H9 (cell line): ENCODE measurements at regions not wholly inside any gene's neighbourhood (a gene's known extent, or its start where the extent isn't known, plus 50 kb on each side); places are given as distances from the start of the nearest gene placed in this dataset.

Experiments used
- DNase-seq: peaks from one replicate; pipeline ENCODE4 v3.0.0-alpha.2; 2017
- H2AFZ ChIP-seq: one replicate; pipeline ENCODE4 v1.6.1; 2013; ENCODE audit warnings: mild to moderate bottlenecking, low read length, control low read depth, moderate library complexity
- H2AK5ac ChIP-seq: 2 replicates; pipeline ENCODE4 v1.6.1; 2013; ENCODE audit warnings: low read length, control low read depth, mixed read lengths; ENCODE audit not compliant: insufficient read length
- H2BK120ac ChIP-seq: one replicate; pipeline ENCODE4 v1.6.1; 2013; ENCODE audit warnings: low read depth, mild to moderate bottlenecking, low read length, control low read depth, inconsistent platforms; ENCODE audit not compliant: poor library complexity, severe bottlenecking
- H2BK12ac ChIP-seq: 2 replicates; pipeline ENCODE4 v1.6.1; 2013; ENCODE audit warnings: low read length, control low read depth, mixed read lengths, low read depth; ENCODE audit not compliant: insufficient read length
- H2BK15ac ChIP-seq: 2 replicates; pipeline ENCODE4 v1.6.1; 2013; ENCODE audit warnings: low read depth, low read length, control low read depth
- H2BK20ac ChIP-seq: one replicate; pipeline ENCODE4 v1.6.1; 2013; ENCODE audit warnings: low read depth, mild to moderate bottlenecking, low read length, control low read depth, inconsistent platforms; ENCODE audit not compliant: poor library complexity, severe bottlenecking
- H2BK5ac ChIP-seq: 2 replicates; pipeline ENCODE4 v1.6.1; 2013; ENCODE audit warnings: low read length, control low read depth, mixed read lengths; ENCODE audit not compliant: insufficient read length
- H3K14ac ChIP-seq: 2 replicates; pipeline ENCODE4 v1.6.1; 2013; ENCODE audit warnings: low read length, control low read depth; ENCODE audit not compliant: insufficient read depth
- H3K18ac ChIP-seq: 2 replicates; pipeline ENCODE4 v1.6.1; 2013; ENCODE audit warnings: low read depth, mild to moderate bottlenecking, mixed read lengths, low read length, control low read depth; ENCODE audit not compliant: insufficient read length
- H3K23ac ChIP-seq: 2 replicates; pipeline ENCODE4 v1.6.1; 2013; ENCODE audit warnings: low read length, control low read depth, mixed read lengths, low read depth; ENCODE audit not compliant: insufficient read length
- H3K23me2 ChIP-seq: 2 replicates; pipeline ENCODE4 v1.6.1; 2013; ENCODE audit warnings: low read depth, mild to moderate bottlenecking, mixed read lengths, low read length, control low read depth; ENCODE audit not compliant: insufficient read length, poor library complexity, severe bottlenecking
- H3K27ac ChIP-seq: 2 replicates; pipeline ENCODE4 v1.5.1; 2013; ENCODE audit warnings: low read length, control low read depth, mixed read lengths, low read depth; ENCODE audit not compliant: insufficient read length
- H3K27me3 ChIP-seq: 2 replicates; pipeline ENCODE4 v1.6.1; 2013; ENCODE audit warnings: low read length, control low read depth, inconsistent platforms; ENCODE audit not compliant: insufficient read depth
- H3K4ac ChIP-seq: 2 replicates; pipeline ENCODE4 v1.6.1; 2013; ENCODE audit warnings: low read depth, mild to moderate bottlenecking, control low read depth, inconsistent platforms, low read length, moderate library complexity
- H3K4me1 ChIP-seq: 2 replicates; pipeline ENCODE4 v1.6.1; 2013; ENCODE audit warnings: low read length, control low read depth, inconsistent platforms; ENCODE audit not compliant: insufficient read depth
- H3K4me2 ChIP-seq: 2 replicates; pipeline ENCODE4 v1.6.1; 2013; ENCODE audit warnings: low read length, control low read depth, mixed read lengths; ENCODE audit not compliant: insufficient read length, insufficient read depth
- H3K56ac ChIP-seq: 2 replicates; pipeline ENCODE4 v1.6.1; 2013; ENCODE audit warnings: low read depth, mild to moderate bottlenecking, mixed read lengths, low read length, control low read depth; ENCODE audit not compliant: insufficient read length
- H3K79me1 ChIP-seq: 2 replicates; pipeline ENCODE4 v1.6.1; 2013; ENCODE audit warnings: low read depth, mild to moderate bottlenecking, moderate library complexity, low read length, control low read depth, inconsistent platforms; ENCODE audit not compliant: insufficient read depth, poor library complexity, severe bottlenecking
- H3K79me2 ChIP-seq: 2 replicates; pipeline ENCODE4 v1.6.1; 2013; ENCODE audit warnings: low read length, control low read depth, inconsistent platforms; ENCODE audit not compliant: insufficient read depth
- H3K9ac ChIP-seq: 2 replicates; pipeline ENCODE4 v1.6.1; 2013; ENCODE audit warnings: low read length, control low read depth, mixed read lengths; ENCODE audit not compliant: insufficient read length; ENCODE audit errors: extremely low read depth
- H3K9me3 ChIP-seq: one replicate; pipeline ENCODE4 v1.6.1; 2013; ENCODE audit warnings: low read depth, low read length, inconsistent platforms; ENCODE audit not compliant: control insufficient read depth
- H3T11ph ChIP-seq: one replicate; pipeline ENCODE4 v1.6.1; 2013; ENCODE audit warnings: mild to moderate bottlenecking, low read length, control low read depth, inconsistent platforms
- H4K20me1 ChIP-seq: one replicate; pipeline ENCODE4 v1.6.1; 2013; ENCODE audit not compliant: control insufficient read depth, insufficient read length, insufficient read depth
- H4K5ac ChIP-seq: 2 replicates; pipeline ENCODE4 v1.6.1; 2013; ENCODE audit warnings: low read depth, mild to moderate bottlenecking, mixed read lengths, low read length, control low read depth; ENCODE audit not compliant: insufficient read length
- H4K8ac ChIP-seq: replicated peaks from 2 replicates; pipeline ENCODE4 v1.6.1; 2013; ENCODE audit warnings: low read length, control low read depth, mixed read lengths, low read depth; ENCODE audit not compliant: insufficient read length
- H4K91ac ChIP-seq: 2 replicates; pipeline ENCODE4 v1.6.1; 2013; ENCODE audit warnings: low read depth, mild to moderate bottlenecking, moderate library complexity, mixed read lengths, low read length, control low read depth; ENCODE audit not compliant: insufficient read length
- H3K27ac Mint-ChIP-seq, 3 experiments: 2 replicates in 2 of 3; 3 replicates in 1 of 3; pipeline ENCODE4 v1.8.0; 2020 to 2021; ENCODE audit warnings: mixed read lengths in 3 of 3, mild to moderate bottlenecking in 1 of 3, moderate library complexity in 1 of 3
- H3K27me3 Mint-ChIP-seq: 2 replicates; pipeline ENCODE4 v1.8.0; 2021; ENCODE audit warnings: low read depth, mild to moderate bottlenecking, moderate library complexity, mixed read lengths
- H3K36me3 Mint-ChIP-seq, 3 experiments: 2 replicates in 2 of 3; 3 replicates in 1 of 3; pipeline ENCODE4 v1.8.0; 2020 to 2021; ENCODE audit warnings: low read depth in 3 of 3, mixed read lengths in 3 of 3; ENCODE audit not compliant: insufficient read depth in 1 of 3
- H3K4me1 Mint-ChIP-seq, 2 experiments: 2 replicates each; pipeline ENCODE4 v1.8.0; 2020; ENCODE audit warnings: mixed read lengths in 2 of 2
- H3K4me3 Mint-ChIP-seq, 2 experiments: 2 replicates in 1 of 2; 3 replicates in 1 of 2; pipeline ENCODE4 v1.8.0; 2020 to 2021; ENCODE audit warnings: mild to moderate bottlenecking in 2 of 2, mixed read lengths in 2 of 2, moderate library complexity in 1 of 2
- H3K9me3 Mint-ChIP-seq, 2 experiments: 2 replicates in 1 of 2; 3 replicates in 1 of 2; pipeline ENCODE4 v1.8.0; 2020; ENCODE audit warnings: mild to moderate bottlenecking in 2 of 2, mixed read lengths in 2 of 2, moderate library complexity in 1 of 2
- CTCF ChIP-seq: fragments of 200-600 bp; sonication (generic); conservative IDR thresholded peaks from 3 replicates; pipeline ENCODE4 v1.8.0; 2021; ENCODE audit warnings: antibody characterized with exemption, mild to moderate bottlenecking
- WGBS: extraction: QIAGEN DNeasy Blood & Tissue Kit; methylation state at CpG from one replicate; pipeline ENCODE4 v1.1.7; 2013; ENCODE audit warnings: missing lambda C conversion rate, low lambda C conversion rate, mixed read lengths; ENCODE audit not compliant: insufficient read length; ENCODE audit errors: extremely low coverage; 5-methylcytosine and 5-hydroxymethylcytosine counted together

- no peak overlapping the region for H2BK120ac ChIP-seq
- H4K20me1 ChIP-seq: no peaks in the 10 kb centered on the region
- H3K9me3 ChIP-seq: no peaks in the 10 kb centered on the region
- no peak for TF ChIP-seq CTCF
- peaks cover 3% of the 10 kb centered on the region for H3K23me2 ChIP-seq
- no peak overlapping the region for H3K4ac ChIP-seq
- H3K9ac ChIP-seq: no peak overlapping the region
- H3K79me1 ChIP-seq: no peaks in the 10 kb centered on the region
- no peak overlapping the region for H3T11ph ChIP-seq
- Mint-ChIP-seq H3K4me1 (no peaks in the 10 kb centered on the region), H3K27ac (no peak overlapping the region), H3K4me3 (no peak overlapping the region), H3K9me3 (peaks cover 0 to 3% of the 10 kb centered on the region in 2 experiments; a peak in 3 of 5 replicates), H3K27me3 (peaks cover 2% of the 10 kb centered on the region), H3K36me3 (peaks cover 0 to 4% (median 0%) of the 10 kb centered on the region in 3 experiments; a peak in 1 of 7 replicates)
- no peak overlapping the region for H3K14ac ChIP-seq
- H2BK20ac ChIP-seq: no peak overlapping the region
- no CpG with 5 or more reads among the region's 3 CpGs for WGBS
- no peak overlapping the region for H4K5ac ChIP-seq
- H2BK12ac ChIP-seq: no peak overlapping the region
- H2AFZ ChIP-seq: no peak overlapping the region
- no peak for DNase-seq
- no peak overlapping the region for H2AK5ac ChIP-seq
- H3K4me1 ChIP-seq: no peaks in the 10 kb centered on the region
- H4K91ac ChIP-seq: no peak overlapping the region
- no peak overlapping the region for H4K8ac ChIP-seq
- H3K23ac ChIP-seq: no peak overlapping the region
- no peaks in the 10 kb centered on the region for H3K79me2 ChIP-seq
- no peak overlapping the region for H2BK15ac ChIP-seq
- no peak overlapping the region for H3K56ac ChIP-seq
- no peak overlapping the region for H3K18ac ChIP-seq
- H2BK5ac ChIP-seq: no peak overlapping the region
- H3K4me2 ChIP-seq: no peak overlapping the region
- H3K27ac ChIP-seq: no peak overlapping the region
- H3K27me3 ChIP-seq: no peaks in the 10 kb centered on the region
Observed at GRCh38 chr2:62431512-62431911, 74.5 kb downstream of the TMEM17 start.
